ENCODE measurements at regions not wholly inside any gene's neighbourhood (a gene's known extent, or its start where the extent isn't known, plus 50 kb on each side); places are given as distances from the start of the nearest gene placed in this dataset.

- TF ChIP-seq CTCF (IDR thresholded peaks at IDR 0.05), result no peak
- no peak for TF ChIP-seq POLR2A (IDR thresholded peaks at IDR 0.05)
Observed at GRCh38 chr18:22503803-22504202, 86.1 kb upstream of the CTAGE1 start.

All from lower leg skin (tissue), 3 donors.